GM12892 (cell line): ENCODE measurements at regions not wholly inside any gene's neighbourhood (a gene's known extent, or its start where the extent isn't known, plus 50 kb on each side); places are given as distances from the start of the nearest gene placed in this dataset.

Experiments used
- DNase-seq: peaks from one replicate; pipeline ENCODE4 v3.0.0; 2011; ENCODE audit not compliant: insufficient read length
- FAIRE-seq: peaks from 2 replicates; lab custom pipeline; 2011; peaks lifted over from hg19 to GRCh38; lab: Jason Lieb, UNC
- POLR2A ChIP-seq: IDR thresholded peaks from 2 replicates; pipeline ENCODE4 v1.6.1; 2011; ENCODE audit warnings: low read depth, low read length, control low read depth
- POLR2AphosphoS5 ChIP-seq: IDR thresholded peaks from 2 replicates; pipeline ENCODE4 v1.6.1; 2011; ENCODE audit warnings: low read depth, low read length, control low read depth
- TAF1 ChIP-seq: IDR thresholded peaks from 2 replicates; pipeline ENCODE4 v1.6.1; 2011; ENCODE audit warnings: low read depth, mild to moderate bottlenecking, control low read depth, low read length, borderline replicate concordance

- DNase-seq (no peak), FAIRE-seq (no peak)
- no peak for TF ChIP-seq POLR2A
- no peak for TF ChIP-seq POLR2AphosphoS5
- TF ChIP-seq TAF1 = no peak
Observed at GRCh38 chr12:126483145-126484068, 1418.2 kb downstream of the AACS start.

GRCh38 chr12:126487431-126487980, 1422.3 kb downstream of the AACS start:
- FAIRE-seq (no peak), DNase-seq (no peak)
- TF ChIP-seq POLR2AphosphoS5 (no peak), POLR2A (no peak), TAF1 (no peak)

GRCh38 chr12:126488806-126489205, 1423.6 kb downstream of the AACS start:
- TF ChIP-seq POLR2A = no peak
- FAIRE-seq (no peak), DNase-seq (no peak)

- FAIRE-seq (no peak), DNase-seq (no peak)
- TF ChIP-seq POLR2AphosphoS5 = no peak
- TF ChIP-seq TAF1 = no peak
- TF ChIP-seq POLR2A = no peak
Observed at GRCh38 chr12:126492181-126492580, 1426.9 kb downstream of the AACS start.

- no peak for DNase-seq
- TF ChIP-seq TAF1 (no peak), POLR2A (no peak), POLR2AphosphoS5 (no peak)
- no peak for FAIRE-seq
Observed at GRCh38 chr12:126493366-126494108, 1428.3 kb downstream of the AACS start.

- no peak for DNase-seq
- no peak for FAIRE-seq
- TF ChIP-seq POLR2AphosphoS5 = no peak
- no peak for TF ChIP-seq POLR2A
- TF ChIP-seq TAF1 = no peak
Observed at GRCh38 chr12:126496201-126496600, 1431.0 kb downstream of the AACS start.

- TF ChIP-seq POLR2AphosphoS5 = no peak
- TF ChIP-seq TAF1 = no peak
- no peak for TF ChIP-seq POLR2A
- FAIRE-seq = no peak
- DNase-seq = no peak
Observed at GRCh38 chr12:126506426-126507182, 1441.4 kb downstream of the AACS start.

GRCh38 chr12:126507231-126507630, 1442.0 kb downstream of the AACS start:
- no peak for TF ChIP-seq POLR2AphosphoS5
- TF ChIP-seq POLR2A = no peak
- TF ChIP-seq TAF1 = no peak
- no peak for FAIRE-seq
- DNase-seq = no peak

- no peak for DNase-seq
- TF ChIP-seq POLR2AphosphoS5 = no peak
- TF ChIP-seq TAF1 = no peak
- TF ChIP-seq POLR2A = no peak
- no peak for FAIRE-seq
Observed at GRCh38 chr12:126509572-126509971, 1444.3 kb downstream of the AACS start.

- TF ChIP-seq TAF1 = no peak
- no peak for TF ChIP-seq POLR2AphosphoS5
- no peak for TF ChIP-seq POLR2A
- DNase-seq (no peak), FAIRE-seq (no peak)
Observed at GRCh38 chr12:126510630-126511029, 1445.4 kb downstream of the AACS start.

- DNase-seq = no peak
- FAIRE-seq = no peak
- TF ChIP-seq POLR2A (no peak), TAF1 (no peak), POLR2AphosphoS5 (no peak)
Observed at GRCh38 chr12:126512916-126513913, 1448.0 kb downstream of the AACS start.
